Liver (tissue), 2 donors: ENCODE measurements at regions not wholly inside any gene's neighbourhood (a gene's known extent, or its start where the extent isn't known, plus 50 kb on each side); places are given as distances from the start of the nearest gene placed in this dataset.

Source experiments
- EGR1 ChIP-seq, 2 donors: IDR thresholded peaks; 2 replicates each; pipeline ENCODE4 v1.6.1; 2016 to 2018; ENCODE audit warnings: antibody characterized with exemption in 2 of 2, low read depth in 2 of 2
- JUND ChIP-seq, 2 donors: IDR thresholded peaks; 2 replicates each; pipeline ENCODE4 v1.6.1; 2016; ENCODE audit warnings: antibody characterized with exemption in 2 of 2
- RAD21 ChIP-seq, 2 donors: IDR thresholded peaks; 2 replicates each; pipeline ENCODE4 v1.6.1; 2016; ENCODE audit warnings: antibody characterized with exemption in 2 of 2, mild to moderate bottlenecking in 2 of 2
- donor health status: healthy.

GRCh38 chr5:117302949-117303348 lies 728.3 kb upstream of the SEMA6A start:
- TF ChIP-seq JUND (IDR thresholded peaks at IDR 0.05) (no peak), EGR1 (IDR thresholded peaks at IDR 0.05; ENCODE audit: low read depth in 2 of 2) (no peak), RAD21 (IDR thresholded peaks at IDR 0.05) (no peak)
